ENCODE measurements at regions not wholly inside any gene's neighbourhood (a gene's known extent, or its start where the extent isn't known, plus 50 kb on each side); places are given as distances from the start of the nearest gene placed in this dataset.

GRCh38 chr6:121522265-121522664, 86.8 kb downstream of the GJA1 start:
- POLR2A ChIA-PET: no interaction called here
- intact Hi-C loops (cut with micrococcal nuclease; ENCODE audit: unreplicated experiment): no loop called here

GRCh38 chr6:121522771-121523386, 87.4 kb downstream of the GJA1 start:
- no peak for ATAC-seq
- CTCF ChIA-PET: no interaction called here
- no TSS peak for BruUV-seq (replicated peaks)
- in situ Hi-C loops (cut with HindIII; ENCODE audit: low pct_unique_long_range_greater_than_20kb, low sequenced_read_pairs) (no loop called here), intact Hi-C loops (cut with micrococcal nuclease; ENCODE audit: unreplicated experiment) (no loop called here)
- DNase-seq (ENCODE audit: low read depth, low spot score): no peak
- Histone ChIP-seq H3K27ac (ENCODE audit: low read length) (no peak overlapping the region), H3K4me1 (ENCODE audit: control insufficient read depth, insufficient read depth, low read length) (no peaks in the 10 kb centered on the region), H3K9me3 (ENCODE audit: control insufficient read depth, insufficient read depth, low read depth, low read length) (no peaks in the 10 kb centered on the region), H3K27me3 (ENCODE audit: control insufficient read depth, insufficient read depth, low read length) (no peaks in the 10 kb centered on the region), H3K4me3 (ENCODE audit: low read depth in 2 of 2, low read length in 2 of 2) (no peak overlapping the region), H3K36me3 (ENCODE audit: control insufficient read depth, insufficient read depth, low read length) (no peaks in the 10 kb centered on the region)
- TF ChIP-seq TCF7L2 (IDR thresholded peaks at IDR 0.05; ENCODE audit: low read depth, low read length): no peak
- POLR2A ChIA-PET: no interaction called here

More at GRCh38 chr6:121522265-121522664, 86.8 kb downstream of the GJA1 start:
- no peak overlapping the region for H3K27ac ChIP-seq (ENCODE audit: low read length)
- in situ Hi-C loops (cut with HindIII; ENCODE audit: low pct_unique_long_range_greater_than_20kb, low sequenced_read_pairs): no loop called here
- no TSS peak for BruUV-seq (replicated peaks)
- H3K36me3 ChIP-seq (ENCODE audit: control insufficient read depth, insufficient read depth, low read length): no peaks in the 10 kb centered on the region
- H3K9me3 ChIP-seq (ENCODE audit: control insufficient read depth, insufficient read depth, low read depth, low read length): no peaks in the 10 kb centered on the region
- CTCF ChIA-PET: no interaction called here
- no peaks in the 10 kb centered on the region for H3K4me1 ChIP-seq (ENCODE audit: control insufficient read depth, insufficient read depth, low read length)
- DNase-seq (ENCODE audit: low read depth, low spot score): peak; percentile 82
- ATAC-seq: peak; percentile 75
- H3K4me3 ChIP-seq (ENCODE audit: low read depth in 2 of 2, low read length in 2 of 2): no peak overlapping the region
- no peaks in the 10 kb centered on the region for H3K27me3 ChIP-seq (ENCODE audit: control insufficient read depth, insufficient read depth, low read length)
- TF ChIP-seq CTCF (IDR thresholded peaks at IDR 0.05): no peak
- TF ChIP-seq REST (IDR thresholded peaks at IDR 0.05; ENCODE audit: insufficient read depth in 1 of 2, low read depth in 2 of 2, low read length in 1 of 2): no peak
- TF ChIP-seq POLR2AphosphoS5 (IDR thresholded peaks at IDR 0.05; ENCODE audit: low read depth, low read length): no peak
- TF ChIP-seq SIN3A (IDR thresholded peaks at IDR 0.05; ENCODE audit: borderline replicate concordance, insufficient read depth, low read depth, low read length): no peak
- no peak for TF ChIP-seq TCF7L2 (IDR thresholded peaks at IDR 0.05; ENCODE audit: low read depth, low read length)

GRCh38 chr6:121523628-121524027, 88.2 kb downstream of the GJA1 start:
- Histone ChIP-seq H3K36me3 (ENCODE audit: control insufficient read depth, insufficient read depth, low read length) (no peaks in the 10 kb centered on the region), H3K27ac (ENCODE audit: low read length) (no peak overlapping the region), H3K27me3 (ENCODE audit: control insufficient read depth, insufficient read depth, low read length) (no peaks in the 10 kb centered on the region), H3K9me3 (ENCODE audit: control insufficient read depth, insufficient read depth, low read depth, low read length) (no peaks in the 10 kb centered on the region), H3K4me3 (ENCODE audit: low read depth in 2 of 2, low read length in 2 of 2) (no peak overlapping the region), H3K4me1 (ENCODE audit: control insufficient read depth, insufficient read depth, low read length) (no peaks in the 10 kb centered on the region)
- intact Hi-C loops (cut with micrococcal nuclease; ENCODE audit: unreplicated experiment) (no loop called here), in situ Hi-C loops (cut with HindIII; ENCODE audit: low pct_unique_long_range_greater_than_20kb, low sequenced_read_pairs) (no loop called here)
- ChIA-PET CTCF (no interaction called here), POLR2A (no interaction called here)
- ATAC-seq: no peak
- DNase-seq (ENCODE audit: low read depth, low spot score): no peak
- BruUV-seq (replicated peaks): no TSS peak
- TF ChIP-seq REST (IDR thresholded peaks at IDR 0.05; ENCODE audit: insufficient read depth in 1 of 2, low read depth in 2 of 2, low read length in 1 of 2) (no peak), SIN3A (IDR thresholded peaks at IDR 0.05; ENCODE audit: borderline replicate concordance, insufficient read depth, low read depth, low read length) (no peak), POLR2AphosphoS5 (IDR thresholded peaks at IDR 0.05; ENCODE audit: low read depth, low read length) (no peak), TCF7L2 (IDR thresholded peaks at IDR 0.05; ENCODE audit: low read depth, low read length) (no peak), CTCF (IDR thresholded peaks at IDR 0.05) (no peak)

All from Panc1 (cell line).